HepG2 (cell line): ENCODE measurements at regions not wholly inside any gene's neighbourhood (a gene's known extent, or its start where the extent isn't known, plus 50 kb on each side); places are given as distances from the start of the nearest gene placed in this dataset.

Experiments used
- ATAC-seq: fragments of 200-7000 bp; cut with Tn5 transposase; 3 replicates; pipeline ENCODE4 v1.9.1; 2020; ENCODE audit warnings: mild to moderate bottlenecking, moderate library complexity
- BruUV-seq: library from RNA; stranded (reverse); fragments of 400-500 nt; replicated peaks from 2 replicates; lab custom pipeline; 2021; lab: Mats Ljungman, UMichigan
- CTCF ChIA-PET: fragments of 300-600 bp; formaldehyde crosslinking; extraction: SDS; loops from one replicate; lab custom pipeline; 2021; ENCODE audit warnings: low total read pairs, inconsistent platforms, low intra/inter-chr PET ratio; lab: Yijun Ruan, JAX
- POLR2A ChIA-PET: fragments of 350-600 bp; sonication (Branson Sonifier 250); formaldehyde crosslinking; loops from one replicate; lab custom pipeline; 2020; ENCODE audit warnings: antibody characterized with exemption, inconsistent platforms; lab: Yijun Ruan, JAX
- DNase-seq: peaks from one replicate; pipeline ENCODE4 v3.0.0-alpha.2; 2015; ENCODE audit warnings: low spot score
- FAIRE-seq: peaks from 3 replicates; lab custom pipeline; 2011; peaks lifted over from hg19 to GRCh38; lab: Jason Lieb, UNC
- H2AFZ ChIP-seq: one replicate; pipeline ENCODE4 v1.6.1; 2011; ENCODE audit warnings: low read length, inconsistent platforms
- H3K27ac ChIP-seq: fragments of 300-600 bp; 3 replicates; pipeline ENCODE4 v1.8.0; 2011; ENCODE audit warnings: mixed run types, mild to moderate bottlenecking, mixed read lengths, low read length, inconsistent platforms; ENCODE audit not compliant: insufficient read depth; ENCODE audit errors: extremely low read length
- H3K27me3 ChIP-seq, 2 experiments: fragments of 200-600 bp in 1 of 2; 2 replicates in 1 of 2; 3 replicates in 1 of 2; pipeline versions ENCODE4 v1.6.0 to v1.8.0; 2011; ENCODE audit warnings: low read length in 2 of 2, mild to moderate bottlenecking in 2 of 2, moderate library complexity in 2 of 2, inconsistent platforms in 1 of 2; ENCODE audit not compliant: insufficient read depth in 2 of 2, control insufficient read depth in 1 of 2
- H3K36me3 ChIP-seq, 2 experiments: fragments of 200-600 bp in 1 of 2; replicated peaks in 1 of 2; 2 replicates in 1 of 2; 3 replicates in 1 of 2; pipeline versions ENCODE4 v1.5.1 to v1.8.0; 2011; ENCODE audit warnings: low read length in 2 of 2, inconsistent platforms in 1 of 2; ENCODE audit not compliant: insufficient read depth in 2 of 2, control insufficient read depth in 1 of 2
- H3K4me1 ChIP-seq: 2 replicates; pipeline ENCODE4 v1.5.1; 2012; ENCODE audit warnings: low read length, inconsistent platforms; ENCODE audit not compliant: insufficient read depth
- H3K4me2 ChIP-seq: 2 replicates; pipeline ENCODE4 v1.6.0; 2011; ENCODE audit warnings: low read depth, low read length, inconsistent platforms
- H3K4me3 ChIP-seq, 3 experiments: fragments of 200-600 bp in 1 of 3; sonication (generic), shearing (Covaris generic) in 1 of 3; replicated peaks in 1 of 3; 2 replicates each; pipeline ENCODE4 v1.5.1; 2011 to 2016; ENCODE audit warnings: low read length in 3 of 3, inconsistent platforms in 2 of 3, low read depth in 2 of 3, mild to moderate bottlenecking in 2 of 3, control low read depth in 1 of 3, mixed read lengths in 1 of 3; ENCODE audit not compliant: insufficient read depth in 1 of 3
- H3K79me2 ChIP-seq: one replicate; pipeline ENCODE4 v1.6.1; 2011; ENCODE audit warnings: low read length, inconsistent platforms; ENCODE audit not compliant: insufficient read depth
- H3K9ac ChIP-seq: 2 replicates; pipeline ENCODE4 v1.6.0; 2011; ENCODE audit warnings: mild to moderate bottlenecking, low read depth, low read length, inconsistent platforms; ENCODE audit not compliant: insufficient read depth
- H3K9me3 ChIP-seq: 2 replicates; pipeline ENCODE4 v1.5.1; 2012; ENCODE audit warnings: mild to moderate bottlenecking, low read length
- H4K20me1 ChIP-seq: 2 replicates; pipeline ENCODE4 v1.6.0; 2011; ENCODE audit warnings: inconsistent platforms, mild to moderate bottlenecking, low read length, moderate library complexity; ENCODE audit not compliant: insufficient read depth
- ARNT2 ChIP-seq: sonication (generic); formaldehyde crosslinking; IDR thresholded peaks from 2 replicates; pipeline ENCODE4 v1.8.0; 2022; ENCODE audit warnings: mild to moderate bottlenecking, low read depth, missing genetic modification reagents, moderate library complexity
- FOXP4 ChIP-seq: sonication (generic); formaldehyde crosslinking; IDR thresholded peaks from 2 replicates; pipeline ENCODE4 v1.4.0; 2020; ENCODE audit warnings: missing genetic modification reagents
- LCORL ChIP-seq, 2 experiments: fragments of 450-650 bp in 1 of 2; sonication (generic) in 1 of 2; formaldehyde crosslinking in 1 of 2; IDR thresholded peaks; 2 replicates each; pipeline versions ENCODE4 v1.5.0 to v1.6.1; 2017 to 2020; ENCODE audit warnings: antibody characterized with exemption in 1 of 2, missing genetic modification reagents in 1 of 2
- TBX3 ChIP-seq: fragments of 450-650 bp; IDR thresholded peaks from 2 replicates; pipeline ENCODE4 v1.6.1; 2017; ENCODE audit warnings: antibody characterized with exemption, mild to moderate bottlenecking, inconsistent platforms, borderline replicate concordance
- ZNF232 ChIP-seq: sonication (generic); formaldehyde crosslinking; IDR thresholded peaks from 2 replicates; pipeline ENCODE4 v1.4.0; 2020; ENCODE audit warnings: missing genetic modification reagents, borderline replicate concordance
- ZNF501 ChIP-seq: sonication (generic); formaldehyde crosslinking; IDR thresholded peaks from 2 replicates; pipeline ENCODE4 v1.5.1; 2020; ENCODE audit warnings: mild to moderate bottlenecking, moderate library complexity, missing genetic modification reagents
- ZNF530 ChIP-seq: sonication (generic); formaldehyde crosslinking; IDR thresholded peaks from 2 replicates; pipeline ENCODE4 v1.5.0; 2020; ENCODE audit warnings: low read depth, mild to moderate bottlenecking, missing genetic modification reagents
- ZNF605 ChIP-seq: sonication (generic); formaldehyde crosslinking; IDR thresholded peaks from 2 replicates; pipeline ENCODE4 v1.8.0; 2022; ENCODE audit warnings: mild to moderate bottlenecking, missing genetic modification reagents
- ZNF607 ChIP-seq: sonication (generic); formaldehyde crosslinking; IDR thresholded peaks from 2 replicates; pipeline ENCODE4 v1.5.1; 2020; ENCODE audit warnings: missing genetic modification reagents, mild to moderate bottlenecking, borderline replicate concordance
- WGBS: methylation state at CpG from one replicate; pipeline ENCODE4 v1.1.6; 2017; ENCODE audit warnings: low lambda C conversion rate; 5-methylcytosine and 5-hydroxymethylcytosine counted together
- in situ Hi-C: cut with HindIII; loops from 2 replicates; pipeline ENCODE4 v1.10.0; 2017; ENCODE audit warnings: low pct_unique_long_range_greater_than_20kb; ENCODE audit not compliant: extremely low pct_ligation_motif_present
- intact Hi-C: fragments of 100-400 bp; cut with micrococcal nuclease; formaldehyde crosslinking; loops from one replicate; pipeline ENCODE4 v1.10.0; 2022; ENCODE audit not compliant: unreplicated experiment
- TF ChIP-seq, protein P1 (sequence below): sonication (generic); formaldehyde crosslinking; IDR thresholded peaks from 2 replicates; pipeline ENCODE4 v1.8.1; 2023; ENCODE audit warnings: mild to moderate bottlenecking, inconsistent platforms, moderate library complexity, missing genetic modification reagents, borderline replicate concordance
- TF ChIP-seq, protein P2 (sequence below): sonication (generic); formaldehyde crosslinking; IDR thresholded peaks from 2 replicates; pipeline ENCODE4 v1.4.0; 2020; ENCODE audit warnings: mild to moderate bottlenecking, missing genetic modification reagents

- H3K4me3 ChIP-seq: no peak overlapping the region
- no peak for TF ChIP-seq ZNF530 (CRISPR knock-in tag)
- TF ChIP-seq, protein P1, sequence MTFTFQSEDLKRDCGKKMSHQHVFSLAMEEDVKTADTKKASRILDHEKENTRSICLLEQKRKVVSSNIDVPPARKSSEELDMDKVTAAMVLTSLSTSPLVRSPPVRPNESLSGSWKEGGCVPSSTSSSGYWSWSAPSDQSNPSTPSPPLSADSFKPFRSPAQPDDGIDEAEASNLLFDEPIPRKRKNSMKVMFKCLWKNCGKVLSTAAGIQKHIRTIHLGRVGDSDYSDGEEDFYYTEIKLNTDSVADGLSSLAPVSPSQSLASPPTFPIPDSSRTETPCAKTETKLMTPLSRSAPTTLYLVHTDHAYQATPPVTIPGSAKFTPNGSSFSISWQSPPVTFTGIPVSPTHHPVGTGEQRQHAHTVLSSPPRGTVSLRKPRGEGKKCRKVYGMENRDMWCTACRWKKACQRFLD: no peak
- TF ChIP-seq LCORL (IDR thresholded peaks at IDR 0.05): no peak
- TF ChIP-seq LCORL (CRISPR knock-in tag; IDR thresholded peaks at IDR 0.05): no peak
- no peak for TF ChIP-seq TBX3
- in situ Hi-C loops (no loop called here), intact Hi-C loops (no loop called here)
- ChIA-PET POLR2A (no interaction called here), CTCF (no interaction called here)
- H3K4me2 ChIP-seq: no peak overlapping the region
- FAIRE-seq: no peak
- no peaks in the 10 kb centered on the region for H3K79me2 ChIP-seq
- BruUV-seq: no TSS peak
- no peaks in the 10 kb centered on the region for H4K20me1 ChIP-seq
- H3K9ac ChIP-seq: no peak overlapping the region
- no peak for ATAC-seq
- H3K9me3 ChIP-seq: no peaks in the 10 kb centered on the region
- no peaks in the 10 kb centered on the region for H3K4me1 ChIP-seq
- H3K36me3 ChIP-seq: no peaks in the 10 kb centered on the region
- no peak overlapping the region for H3K27ac ChIP-seq
- H2AFZ ChIP-seq: no peak overlapping the region
- peaks cover 2 to 32% of the 10 kb centered on the region in 2 experiments; a peak in 4 of 5 replicates for H3K27me3 ChIP-seq
- no peak for DNase-seq
- WGBS: 19% methylated on average over 6 of the region's 6 CpGs
Observed at GRCh38 chr17:65446838-65447526, 114.5 kb downstream of the AXIN2 start.

GRCh38 chr17:65446043-65446442 lies 115.4 kb downstream of the AXIN2 start:
- in situ Hi-C loops (no loop called here), intact Hi-C loops (no loop called here)
- 51% methylated on average over 3 of the region's 3 CpGs for WGBS
- no peak for FAIRE-seq
- H3K4me3 ChIP-seq: no peak overlapping the region
- no peaks in the 10 kb centered on the region for H3K9me3 ChIP-seq
- no peak overlapping the region for H2AFZ ChIP-seq
- H3K4me1 ChIP-seq: peaks cover 4% of the 10 kb centered on the region
- no peak for ATAC-seq
- H3K79me2 ChIP-seq: no peaks in the 10 kb centered on the region
- H3K4me2 ChIP-seq: no peak overlapping the region
- no peaks in the 10 kb centered on the region for H4K20me1 ChIP-seq
- POLR2A ChIA-PET: no interaction called here
- CTCF ChIA-PET: no interaction called here
- BruUV-seq: no TSS peak
- no peak for DNase-seq
- no peak overlapping the region for H3K9ac ChIP-seq
- peaks cover 2 to 25% of the 10 kb centered on the region in 2 experiments; a peak in 4 of 5 replicates for H3K27me3 ChIP-seq
- H3K27ac ChIP-seq: no peak overlapping the region
- no peaks in the 10 kb centered on the region for H3K36me3 ChIP-seq
- TF ChIP-seq ZNF607 (CRISPR knock-in tag) (no peak), ZNF605 (CRISPR knock-in tag) (no peak), ZNF232 (CRISPR knock-in tag) (no peak), FOXP4 (CRISPR knock-in tag) (no peak), ARNT2 (CRISPR knock-in tag) (no peak), ZNF501 (CRISPR knock-in tag) (no peak)
- TF ChIP-seq, protein P2, sequence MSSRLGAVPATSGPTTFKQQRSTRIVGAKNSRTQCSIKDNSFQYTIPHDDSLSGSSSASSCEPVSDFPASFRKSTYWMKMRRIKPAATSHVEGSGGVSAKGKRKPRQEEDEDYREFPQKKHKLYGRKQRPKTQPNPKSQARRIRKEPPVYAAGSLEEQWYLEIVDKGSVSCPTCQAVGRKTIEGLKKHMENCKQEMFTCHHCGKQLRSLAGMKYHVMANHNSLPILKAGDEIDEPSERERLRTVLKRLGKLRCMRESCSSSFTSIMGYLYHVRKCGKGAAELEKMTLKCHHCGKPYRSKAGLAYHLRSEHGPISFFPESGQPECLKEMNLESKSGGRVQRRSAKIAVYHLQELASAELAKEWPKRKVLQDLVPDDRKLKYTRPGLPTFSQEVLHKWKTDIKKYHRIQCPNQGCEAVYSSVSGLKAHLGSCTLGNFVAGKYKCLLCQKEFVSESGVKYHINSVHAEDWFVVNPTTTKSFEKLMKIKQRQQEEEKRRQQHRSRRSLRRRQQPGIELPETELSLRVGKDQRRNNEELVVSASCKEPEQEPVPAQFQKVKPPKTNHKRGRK (CRISPR knock-in tag): no peak
